GM19035 (cell line): ENCODE measurements at regions not wholly inside any gene's neighbourhood (a gene's known extent, or its start where the extent isn't known, plus 50 kb on each side); places are given as distances from the start of the nearest gene placed in this dataset.
"Not testable (repeated sequence)": the region's sequence is repeated elsewhere in the genome, so short reads cannot be mapped to it uniquely, and the experiment has no call there.

Source experiments
- ATAC-seq: cut with Tn5 transposase; IDR thresholded peaks from one replicate; pipeline ENCODE4 v1.9.1; 2021; ENCODE audit not compliant: unreplicated experiment

- ATAC-seq = no peak
Measured at GRCh38 chr4:27119239-27119638, 258.6 kb downstream of the STIM2 start.

GRCh38 chr4:27121830-27122229, 261.2 kb downstream of the STIM2 start:
- no peak for ATAC-seq

- no peak for ATAC-seq
Measured at GRCh38 chr4:27123123-27123768, 262.6 kb downstream of the STIM2 start.

GRCh38 chr4:27123769-27124124, 263.1 kb downstream of the STIM2 start:
- no peak for ATAC-seq

GRCh38 chr4:27126895-27127294, 266.3 kb downstream of the STIM2 start:
- not testable (repeated sequence) for ATAC-seq

GRCh38 chr4:27128443-27128842, 267.8 kb downstream of the STIM2 start:
- no peak for ATAC-seq

- no peak for ATAC-seq
Measured at GRCh38 chr4:27129871-27130366, 269.3 kb downstream of the STIM2 start.

- ATAC-seq = no peak
Measured at GRCh38 chr4:27132497-27132896, 271.9 kb downstream of the STIM2 start.

- ATAC-seq = no peak
Measured at GRCh38 chr4:27140486-27140885, 279.8 kb downstream of the STIM2 start.

- no peak for ATAC-seq
Measured at GRCh38 chr4:27141530-27141929, 280.9 kb downstream of the STIM2 start.

GRCh38 chr4:27142841-27143240, 282.2 kb downstream of the STIM2 start:
- no peak for ATAC-seq

GRCh38 chr4:27145597-27145996, 285.0 kb downstream of the STIM2 start:
- no peak for ATAC-seq

GRCh38 chr4:27148211-27148895, 287.7 kb downstream of the STIM2 start:
- ATAC-seq = no peak

GRCh38 chr4:27149541-27150212, 289.0 kb downstream of the STIM2 start:
- ATAC-seq = no peak

GRCh38 chr4:27152703-27153102, 292.1 kb downstream of the STIM2 start:
- no peak for ATAC-seq

- no peak for ATAC-seq
Measured at GRCh38 chr4:27154706-27155105, 294.1 kb downstream of the STIM2 start.

GRCh38 chr4:27161191-27161590, 300.6 kb downstream of the STIM2 start:
- ATAC-seq = no peak

GRCh38 chr4:27168783-27169182, 308.1 kb downstream of the STIM2 start:
- no peak for ATAC-seq

- ATAC-seq = no peak
Measured at GRCh38 chr4:27173280-27173679, 312.6 kb downstream of the STIM2 start.

GRCh38 chr4:27176400-27176799, 315.8 kb downstream of the STIM2 start:
- ATAC-seq = no peak

GRCh38 chr4:27176881-27177280, 316.2 kb downstream of the STIM2 start:
- no peak for ATAC-seq

- ATAC-seq = no peak
Measured at GRCh38 chr4:27178061-27178460, 317.4 kb downstream of the STIM2 start.
